ENCODE measurements at regions not wholly inside any gene's neighbourhood (a gene's known extent, or its start where the extent isn't known, plus 50 kb on each side); places are given as distances from the start of the nearest gene placed in this dataset.
A peak's percentile ranks its signal among the peaks of the same experiment; 100 is the strongest.
"Not testable (repeated sequence)": the region's sequence is repeated elsewhere in the genome, so short reads cannot be mapped to it uniquely, and the experiment has no call there.

DNA sequence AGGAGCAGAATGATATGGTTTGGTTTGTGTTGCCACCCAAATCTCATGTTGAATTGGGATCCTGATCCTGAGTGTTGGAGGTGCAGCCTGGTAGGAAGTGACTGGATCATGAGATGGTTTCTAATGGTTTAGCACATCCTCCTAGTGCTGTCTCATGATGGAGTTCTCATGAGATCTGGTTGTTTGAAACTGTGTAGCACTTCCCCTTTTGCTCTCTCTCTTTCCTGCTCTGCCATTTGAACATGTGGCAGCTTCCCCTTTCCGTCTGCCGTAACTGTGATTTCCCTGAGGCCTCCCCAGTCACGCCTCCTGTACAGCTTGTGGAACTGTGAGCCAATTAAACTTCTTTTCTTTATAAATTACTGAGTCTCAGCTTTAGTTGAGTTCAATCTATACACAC lies 756.8 kb upstream of the CDH6 start:
- H3K36me3 ChIP-seq (ENCODE audit: control insufficient read depth, insufficient read depth, low read length) = no peaks in the 10 kb centered on the region
- no peak overlapping the region for H3K4me3 ChIP-seq (ENCODE audit: low read depth, low read length)
- H3K9me3 ChIP-seq (ENCODE audit: control insufficient read depth, insufficient read depth, low read length) = no peaks in the 10 kb centered on the region
- no peaks in the 10 kb centered on the region for H3K4me1 ChIP-seq (ENCODE audit: control insufficient read depth, insufficient read depth, low read length)
- H3K9ac ChIP-seq (ENCODE audit: low read depth, low read length) = no peak overlapping the region
- H3K27me3 ChIP-seq (ENCODE audit: control insufficient read depth, insufficient read depth, low read length) = no peaks in the 10 kb centered on the region

DNA sequence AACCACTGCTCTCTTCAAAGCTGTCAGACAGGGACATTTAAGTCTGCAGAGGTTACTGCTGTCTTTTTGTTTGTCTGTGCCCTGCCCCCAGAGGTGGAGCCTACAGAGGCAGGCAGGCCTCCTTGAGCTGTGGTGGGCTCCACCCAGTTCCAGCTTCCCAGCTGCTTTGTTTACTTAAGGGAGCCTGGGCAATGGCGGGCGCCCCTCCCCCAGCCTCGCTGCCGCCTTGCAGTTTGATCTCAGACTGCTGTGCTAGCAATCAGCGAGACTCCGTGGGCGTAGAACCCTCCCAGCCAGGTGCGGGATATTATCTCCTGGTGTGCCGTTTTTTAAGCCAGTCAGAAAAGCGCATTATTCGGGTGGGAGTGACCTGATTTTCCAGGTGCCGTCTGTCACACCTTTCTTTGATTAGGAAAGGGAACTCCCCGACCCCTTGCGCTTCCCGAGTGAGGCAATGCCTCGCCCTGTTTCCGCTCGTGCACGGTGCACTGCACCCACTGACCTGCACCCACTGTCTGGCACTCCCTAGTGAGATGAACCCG lies 764.5 kb upstream of the CDH6 start:
- not testable (repeated sequence) for H3K9ac ChIP-seq (ENCODE audit: low read depth, low read length); H3K36me3 ChIP-seq (ENCODE audit: control insufficient read depth, insufficient read depth, low read length); H3K9me3 ChIP-seq (ENCODE audit: control insufficient read depth, insufficient read depth, low read length); H3K4me1 ChIP-seq (ENCODE audit: control insufficient read depth, insufficient read depth, low read length); H3K27me3 ChIP-seq (ENCODE audit: control insufficient read depth, insufficient read depth, low read length)
- peak overlapping the region; percentile 65 for H3K4me3 ChIP-seq (ENCODE audit: low read depth, low read length)

DNA sequence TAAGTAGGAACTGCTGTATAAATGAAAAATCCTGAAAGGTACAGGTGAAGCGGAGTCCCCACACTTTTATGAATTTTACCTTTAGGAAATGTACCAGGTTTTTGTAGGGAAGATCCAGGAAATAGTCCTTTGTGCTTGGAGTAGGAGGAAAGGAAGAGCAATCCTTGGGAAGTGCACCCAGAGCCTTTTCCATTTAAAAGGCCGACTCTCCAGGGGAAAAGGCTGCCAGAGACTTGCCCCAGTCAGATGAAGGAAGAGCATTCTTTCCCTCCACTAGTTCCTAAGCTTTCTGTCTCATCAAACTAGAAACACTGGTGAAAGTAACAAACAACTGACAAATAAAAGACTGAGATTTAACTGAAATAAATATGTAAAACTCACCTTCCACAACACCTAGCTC lies 779.4 kb upstream of the CDH6 start:
- no peaks in the 10 kb centered on the region for H3K36me3 ChIP-seq (ENCODE audit: control insufficient read depth, insufficient read depth, low read length)
- no peak overlapping the region for H3K4me3 ChIP-seq (ENCODE audit: low read depth, low read length)
- peaks cover 7% of the 10 kb centered on the region for H3K4me1 ChIP-seq (ENCODE audit: control insufficient read depth, insufficient read depth, low read length)
- H3K27me3 ChIP-seq (ENCODE audit: control insufficient read depth, insufficient read depth, low read length) = no peaks in the 10 kb centered on the region
- no peaks in the 10 kb centered on the region for H3K9me3 ChIP-seq (ENCODE audit: control insufficient read depth, insufficient read depth, low read length)
- peak overlapping the region; percentile 48 for H3K9ac ChIP-seq (ENCODE audit: low read depth, low read length)

DNA sequence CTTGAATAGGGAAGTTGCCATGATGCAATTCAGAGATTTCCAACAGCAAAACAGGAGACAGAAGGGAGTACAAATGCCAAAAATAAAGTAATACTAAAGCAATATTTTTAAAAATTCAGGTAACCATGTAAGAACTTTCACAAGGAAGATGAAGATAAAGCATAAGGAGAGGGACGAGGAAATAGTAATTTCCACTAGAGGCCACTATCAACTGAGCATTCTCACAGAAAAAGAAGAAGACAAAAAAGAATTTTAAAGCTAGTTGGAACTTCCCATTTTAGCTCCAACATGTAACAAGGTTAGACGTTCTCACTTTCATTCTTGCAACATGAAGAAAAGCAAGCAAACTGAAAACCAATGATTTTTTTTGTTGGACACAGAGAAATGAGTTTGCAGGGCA lies 779.9 kb upstream of the CDH6 start:
- no peaks in the 10 kb centered on the region for H3K27me3 ChIP-seq (ENCODE audit: control insufficient read depth, insufficient read depth, low read length)
- no peaks in the 10 kb centered on the region for H3K36me3 ChIP-seq (ENCODE audit: control insufficient read depth, insufficient read depth, low read length)
- no peak overlapping the region for H3K9ac ChIP-seq (ENCODE audit: low read depth, low read length)
- no peak overlapping the region for H3K4me3 ChIP-seq (ENCODE audit: low read depth, low read length)
- H3K9me3 ChIP-seq (ENCODE audit: control insufficient read depth, insufficient read depth, low read length) = no peaks in the 10 kb centered on the region
- H3K4me1 ChIP-seq (ENCODE audit: control insufficient read depth, insufficient read depth, low read length) = peaks cover 7% of the 10 kb centered on the region

DNA sequence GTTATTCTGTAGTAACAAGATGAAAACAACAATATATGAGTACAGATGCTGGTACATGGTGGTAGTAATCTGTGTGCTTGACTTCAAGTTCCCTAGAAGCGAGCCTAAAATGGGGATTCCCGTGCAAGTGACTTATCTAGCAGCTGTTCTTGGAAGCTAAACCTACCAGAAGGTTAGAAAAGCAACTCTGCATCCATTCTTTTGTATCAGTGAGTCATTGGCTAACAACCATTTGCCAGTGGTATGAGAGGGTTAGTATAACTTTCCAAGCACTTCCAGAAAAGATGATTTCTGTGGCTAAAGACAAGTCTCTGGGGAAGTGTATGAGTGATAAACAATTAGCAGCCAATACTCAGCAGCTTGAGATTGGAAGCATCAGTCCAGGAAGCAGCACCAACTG lies 787.7 kb upstream of the CDH6 start:
- H3K9me3 ChIP-seq (ENCODE audit: control insufficient read depth, insufficient read depth, low read length) = no peaks in the 10 kb centered on the region
- H3K9ac ChIP-seq (ENCODE audit: low read depth, low read length) = no peak overlapping the region
- no peaks in the 10 kb centered on the region for H3K27me3 ChIP-seq (ENCODE audit: control insufficient read depth, insufficient read depth, low read length)
- no peak overlapping the region for H3K4me3 ChIP-seq (ENCODE audit: low read depth, low read length)
- H3K36me3 ChIP-seq (ENCODE audit: control insufficient read depth, insufficient read depth, low read length) = no peaks in the 10 kb centered on the region
- no peaks in the 10 kb centered on the region for H3K4me1 ChIP-seq (ENCODE audit: control insufficient read depth, insufficient read depth, low read length)

DNA sequence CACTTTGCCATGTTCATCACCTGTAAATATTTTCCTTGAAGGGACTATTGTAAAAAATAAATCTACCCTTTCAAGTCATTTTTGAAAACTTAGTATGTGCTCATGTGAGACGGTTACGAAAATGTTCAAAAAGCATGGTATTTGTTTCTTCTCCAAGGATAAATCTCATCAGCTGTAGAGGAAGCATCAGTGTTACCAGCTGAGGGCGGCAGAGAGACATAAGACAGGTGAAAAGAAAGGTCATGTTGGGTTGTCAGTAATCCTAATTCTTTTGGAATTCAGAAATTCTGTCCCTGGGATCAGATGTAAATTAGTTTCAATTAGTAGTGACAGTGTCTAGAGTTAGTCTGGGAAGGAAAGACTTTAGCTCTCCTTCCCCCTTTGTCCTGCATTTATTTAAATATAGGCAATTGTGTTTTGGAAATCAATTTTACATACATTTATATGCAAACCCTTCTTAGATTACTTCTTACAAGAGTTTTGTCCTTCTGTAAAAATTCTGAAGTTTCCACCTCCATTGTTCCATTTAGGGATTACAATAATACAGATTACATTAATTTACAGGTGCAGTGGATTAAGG lies 791.9 kb upstream of the CDH6 start:
- Histone ChIP-seq H3K4me3 (ENCODE audit: low read depth, low read length) (no peak overlapping the region), H3K9ac (ENCODE audit: low read depth, low read length) (no peak overlapping the region), H3K4me1 (ENCODE audit: control insufficient read depth, insufficient read depth, low read length) (no peaks in the 10 kb centered on the region), H3K36me3 (ENCODE audit: control insufficient read depth, insufficient read depth, low read length) (no peaks in the 10 kb centered on the region), H3K27me3 (ENCODE audit: control insufficient read depth, insufficient read depth, low read length) (no peaks in the 10 kb centered on the region), H3K9me3 (ENCODE audit: control insufficient read depth, insufficient read depth, low read length) (no peaks in the 10 kb centered on the region)

DNA sequence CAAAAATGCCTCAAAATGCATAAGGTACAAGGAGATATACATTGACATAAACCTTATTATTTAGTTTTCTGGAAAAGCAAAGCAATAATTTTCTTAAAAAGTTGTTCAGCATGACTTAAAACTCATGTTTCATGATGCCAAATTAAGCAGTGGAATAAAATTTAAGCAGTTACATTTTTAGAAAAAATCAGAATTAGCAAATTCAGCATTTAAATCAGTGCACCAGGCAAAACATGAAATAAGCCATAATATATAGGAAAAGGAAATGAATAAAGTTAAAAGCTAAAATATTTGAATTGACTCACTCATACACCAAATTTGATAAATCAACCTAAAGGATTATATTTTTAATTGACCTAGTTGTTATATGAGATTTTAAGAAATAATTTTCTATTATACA lies 795.1 kb upstream of the CDH6 start:
- Histone ChIP-seq H3K27me3 (ENCODE audit: control insufficient read depth, insufficient read depth, low read length) (no peaks in the 10 kb centered on the region), H3K9me3 (ENCODE audit: control insufficient read depth, insufficient read depth, low read length) (no peaks in the 10 kb centered on the region)

DNA sequence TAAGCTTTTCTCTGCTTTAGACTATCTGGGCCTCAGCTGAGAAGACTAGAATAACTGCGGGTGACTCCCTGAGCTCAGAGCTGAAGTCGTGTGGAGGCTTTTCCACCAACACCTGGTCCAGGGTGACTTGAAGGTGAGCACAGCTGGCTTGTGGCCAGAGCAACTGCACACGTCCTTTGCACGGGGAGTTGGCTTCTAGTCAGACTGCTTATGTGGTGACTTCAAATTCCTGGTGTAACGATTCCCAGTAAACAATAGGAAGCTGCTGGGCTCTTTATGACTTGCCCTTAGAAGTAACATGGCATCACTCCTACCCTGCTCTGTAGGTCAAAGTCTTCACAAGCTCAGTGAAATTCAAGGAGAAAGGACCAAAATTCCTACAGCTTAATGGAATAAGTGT lies 800.6 kb upstream of the CDH6 start:
- Histone ChIP-seq H3K9ac (ENCODE audit: low read depth, low read length) (no peak overlapping the region), H3K4me3 (ENCODE audit: low read depth, low read length) (no peak overlapping the region)

More for the DNA sequence above, 795.1 kb upstream of the CDH6 start:
- Histone ChIP-seq H3K36me3 (ENCODE audit: control insufficient read depth, insufficient read depth, low read length) (no peaks in the 10 kb centered on the region), H3K4me3 (ENCODE audit: low read depth, low read length) (no peak overlapping the region), H3K9ac (ENCODE audit: low read depth, low read length) (no peak overlapping the region), H3K4me1 (ENCODE audit: control insufficient read depth, insufficient read depth, low read length) (no peaks in the 10 kb centered on the region)

DNA sequence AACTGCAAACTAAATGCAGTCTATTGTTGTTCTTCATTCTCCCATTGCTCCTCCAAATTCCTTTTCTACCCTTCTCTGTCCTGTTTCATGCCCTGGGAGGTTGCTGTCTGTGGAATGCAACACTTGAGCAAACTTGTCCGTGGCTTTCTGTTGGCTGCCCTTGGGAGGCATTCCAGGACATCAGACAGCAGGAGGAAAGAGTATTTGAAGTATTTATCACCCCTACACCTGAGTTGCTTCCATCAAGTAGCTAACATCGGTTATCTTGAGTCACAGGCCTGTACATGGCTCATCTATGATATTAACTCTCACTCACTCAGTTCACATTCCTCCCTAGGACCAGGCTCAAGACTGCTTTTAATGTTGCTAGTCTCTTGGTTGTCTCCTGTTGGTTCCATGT lies 803.4 kb upstream of the CDH6 start:
- no peaks in the 10 kb centered on the region for H3K36me3 ChIP-seq (ENCODE audit: control insufficient read depth, insufficient read depth, low read length)
- H3K4me1 ChIP-seq (ENCODE audit: control insufficient read depth, insufficient read depth, low read length) = peaks cover 2% of the 10 kb centered on the region
- no peaks in the 10 kb centered on the region for H3K9me3 ChIP-seq (ENCODE audit: control insufficient read depth, insufficient read depth, low read length)
- no peak overlapping the region for H3K9ac ChIP-seq (ENCODE audit: low read depth, low read length)
- no peaks in the 10 kb centered on the region for H3K27me3 ChIP-seq (ENCODE audit: control insufficient read depth, insufficient read depth, low read length)
- no peak overlapping the region for H3K4me3 ChIP-seq (ENCODE audit: low read depth, low read length)

More for the DNA sequence above, 800.6 kb upstream of the CDH6 start:
- Histone ChIP-seq H3K9me3 (ENCODE audit: control insufficient read depth, insufficient read depth, low read length) (no peaks in the 10 kb centered on the region), H3K27me3 (ENCODE audit: control insufficient read depth, insufficient read depth, low read length) (no peaks in the 10 kb centered on the region), H3K36me3 (ENCODE audit: control insufficient read depth, insufficient read depth, low read length) (no peaks in the 10 kb centered on the region), H3K4me1 (ENCODE audit: control insufficient read depth, insufficient read depth, low read length) (peaks cover 2% of the 10 kb centered on the region)

DNA sequence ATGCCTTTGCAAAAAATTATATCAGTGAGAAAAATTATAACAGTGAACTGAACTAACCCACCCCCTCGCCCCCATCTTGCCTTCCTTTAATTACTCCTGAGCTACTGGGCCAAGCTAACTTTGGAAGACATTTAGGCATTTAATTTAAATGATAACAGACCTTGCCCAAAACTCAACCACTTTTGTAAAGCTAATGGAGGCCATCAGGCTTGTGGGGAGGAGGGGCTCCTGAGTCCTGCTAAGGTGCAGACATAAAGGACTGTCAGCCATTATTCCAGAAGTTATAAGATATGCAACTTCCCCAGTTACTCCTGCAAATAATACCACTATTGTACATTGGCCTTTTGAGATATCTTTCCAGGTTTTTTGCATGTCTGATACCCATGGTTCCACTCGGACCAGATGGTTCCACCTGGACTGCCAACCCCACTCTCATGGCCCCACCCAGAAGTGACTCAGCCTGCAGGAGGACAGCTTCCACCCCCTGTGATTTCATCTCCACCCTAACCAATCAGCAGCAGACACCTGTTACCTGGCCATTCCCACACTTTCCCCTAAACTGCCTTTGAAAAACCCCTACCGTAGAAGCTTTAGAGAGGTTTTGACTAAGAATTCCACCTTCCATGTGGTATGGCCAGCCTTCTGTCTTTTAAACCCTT lies 805.4 kb upstream of the CDH6 start:
- Histone ChIP-seq H3K4me1 (ENCODE audit: control insufficient read depth, insufficient read depth, low read length) (peaks cover 2% of the 10 kb centered on the region), H3K9ac (ENCODE audit: low read depth, low read length) (no peak overlapping the region), H3K27me3 (ENCODE audit: control insufficient read depth, insufficient read depth, low read length) (no peaks in the 10 kb centered on the region), H3K4me3 (ENCODE audit: low read depth, low read length) (no peak overlapping the region), H3K9me3 (ENCODE audit: control insufficient read depth, insufficient read depth, low read length) (no peaks in the 10 kb centered on the region), H3K36me3 (ENCODE audit: control insufficient read depth, insufficient read depth, low read length) (no peaks in the 10 kb centered on the region)

DNA sequence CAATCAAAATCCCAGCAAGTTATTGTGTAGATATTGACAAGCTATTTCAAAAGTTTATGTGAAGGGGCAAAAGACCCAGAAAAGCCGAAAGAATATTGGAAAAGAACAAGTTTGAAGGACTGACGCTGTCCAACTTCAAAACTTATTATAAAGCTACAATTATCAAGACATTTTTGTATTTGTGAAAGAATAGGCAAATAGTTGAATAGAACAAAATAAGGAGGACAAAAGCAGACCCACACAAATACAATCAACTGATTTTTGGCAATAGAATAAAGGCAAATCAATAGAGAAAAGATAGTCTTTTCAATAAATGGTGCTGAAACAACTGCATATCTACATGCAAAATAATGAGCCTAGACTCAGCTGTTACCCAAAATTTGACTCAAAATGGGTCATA lies 807.7 kb upstream of the CDH6 start:
- H3K27me3 ChIP-seq (ENCODE audit: control insufficient read depth, insufficient read depth, low read length) = no peaks in the 10 kb centered on the region
- no peaks in the 10 kb centered on the region for H3K9me3 ChIP-seq (ENCODE audit: control insufficient read depth, insufficient read depth, low read length)
- no peak overlapping the region for H3K4me3 ChIP-seq (ENCODE audit: low read depth, low read length)
- no peak overlapping the region for H3K9ac ChIP-seq (ENCODE audit: low read depth, low read length)
- peaks cover 2% of the 10 kb centered on the region for H3K4me1 ChIP-seq (ENCODE audit: control insufficient read depth, insufficient read depth, low read length)
- no peaks in the 10 kb centered on the region for H3K36me3 ChIP-seq (ENCODE audit: control insufficient read depth, insufficient read depth, low read length)

DNA sequence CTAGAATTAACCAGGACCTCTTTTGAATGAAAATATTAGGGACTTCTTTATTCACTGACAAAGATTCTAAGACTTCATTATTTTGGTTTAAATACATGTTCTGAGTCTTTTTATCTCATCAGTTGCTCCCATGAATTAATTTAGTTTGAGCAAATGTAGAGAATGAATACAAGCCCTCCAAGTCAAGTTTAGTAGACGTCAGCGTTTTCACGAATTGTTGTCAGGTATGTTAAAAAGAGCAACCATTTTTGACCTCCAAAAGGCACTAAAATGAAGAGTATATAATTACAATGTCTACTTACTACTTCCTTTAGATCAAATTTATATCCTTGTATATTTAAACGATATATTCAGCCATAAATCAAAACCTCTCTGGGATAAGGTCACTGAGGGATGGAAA lies 809.3 kb upstream of the CDH6 start:
- H3K4me3 ChIP-seq (ENCODE audit: low read depth, low read length) = no peak overlapping the region
- H3K27me3 ChIP-seq (ENCODE audit: control insufficient read depth, insufficient read depth, low read length) = no peaks in the 10 kb centered on the region
- H3K9ac ChIP-seq (ENCODE audit: low read depth, low read length) = no peak overlapping the region
- H3K4me1 ChIP-seq (ENCODE audit: control insufficient read depth, insufficient read depth, low read length) = peaks cover 2% of the 10 kb centered on the region
- H3K36me3 ChIP-seq (ENCODE audit: control insufficient read depth, insufficient read depth, low read length) = no peaks in the 10 kb centered on the region
- no peaks in the 10 kb centered on the region for H3K9me3 ChIP-seq (ENCODE audit: control insufficient read depth, insufficient read depth, low read length)
